ENCODE measurements at regions not wholly inside any gene's neighbourhood (a gene's known extent, or its start where the extent isn't known, plus 50 kb on each side); places are given as distances from the start of the nearest gene placed in this dataset.

- Histone ChIP-seq H3K27me3 (ENCODE audit: control insufficient read depth, insufficient read depth) (no peaks in the 10 kb centered on the region), H3K27ac (ENCODE audit: low read length) (no peak overlapping the region), H3K9me3 (ENCODE audit: control insufficient read depth, low read length) (no peaks in the 10 kb centered on the region), H3K4me3 (ENCODE audit: low read length) (no peak overlapping the region), H3K4me1 (ENCODE audit: control insufficient read depth, insufficient read depth, low read length) (no peaks in the 10 kb centered on the region)
- ATAC-seq, result no peak
- intact Hi-C loops (cut with DNase I), result no loop called here
- DNase-seq, result no peak
- 73% methylated on average over 6 of the region's 6 CpGs for WGBS
These were observed 487.2 kb upstream of the ATP11B start for GRCh38 chr3:182305881-182306665.

GRCh38 chr3:182308328-182308727 lies 485.0 kb upstream of the ATP11B start:
- 32% methylated on average over 1 of the region's 1 CpG for WGBS

GRCh38 chr3:182309120-182309519 lies 484.2 kb upstream of the ATP11B start:
- intact Hi-C loops (cut with DNase I), result no loop called here
- no peak for ATAC-seq
- WGBS, result 12% methylated on average over 2 of the region's 2 CpGs

More at GRCh38 chr3:182308328-182308727, 485.0 kb upstream of the ATP11B start:
- no peaks in the 10 kb centered on the region for H3K4me1 ChIP-seq (ENCODE audit: control insufficient read depth, insufficient read depth, low read length)
- no peak overlapping the region for H3K27ac ChIP-seq (ENCODE audit: low read length)
- no peaks in the 10 kb centered on the region for H3K9me3 ChIP-seq (ENCODE audit: control insufficient read depth, low read length)
- no peaks in the 10 kb centered on the region for H3K27me3 ChIP-seq (ENCODE audit: control insufficient read depth, insufficient read depth)
- no peak overlapping the region for H3K4me3 ChIP-seq (ENCODE audit: low read length)
- ATAC-seq (no peak), DNase-seq (no peak)
- intact Hi-C loops (cut with DNase I), result no loop called here

GRCh38 chr3:182315313-182315712 lies 478.0 kb upstream of the ATP11B start:
- Histone ChIP-seq H3K27me3 (ENCODE audit: control insufficient read depth, insufficient read depth) (no peaks in the 10 kb centered on the region), H3K9me3 (ENCODE audit: control insufficient read depth, low read length) (peaks cover under 1% of the 10 kb centered on the region), H3K4me1 (ENCODE audit: control insufficient read depth, insufficient read depth, low read length) (no peaks in the 10 kb centered on the region), H3K4me3 (ENCODE audit: low read length) (no peak overlapping the region), H3K27ac (ENCODE audit: low read length) (no peak overlapping the region)
- intact Hi-C loops (cut with DNase I), result no loop called here
- WGBS, result 75% methylated on average over 5 of the region's 5 CpGs
- ATAC-seq, result no peak
- no peak for DNase-seq

More at GRCh38 chr3:182309120-182309519, 484.2 kb upstream of the ATP11B start:
- Histone ChIP-seq H3K9me3 (ENCODE audit: control insufficient read depth, low read length) (no peaks in the 10 kb centered on the region), H3K27me3 (ENCODE audit: control insufficient read depth, insufficient read depth) (no peaks in the 10 kb centered on the region), H3K27ac (ENCODE audit: low read length) (no peak overlapping the region), H3K4me1 (ENCODE audit: control insufficient read depth, insufficient read depth, low read length) (no peaks in the 10 kb centered on the region), H3K4me3 (ENCODE audit: low read length) (no peak overlapping the region)
- DNase-seq, result no peak

GRCh38 chr3:182323126-182323700 lies 470.1 kb upstream of the ATP11B start:
- H3K4me1 ChIP-seq (ENCODE audit: control insufficient read depth, insufficient read depth, low read length), result no peaks in the 10 kb centered on the region
- intact Hi-C loops (cut with DNase I), result no loop called here
- 79% methylated on average over 1 of the region's 1 CpG for WGBS
- no peak overlapping the region for H3K4me3 ChIP-seq (ENCODE audit: low read length)
- no peaks in the 10 kb centered on the region for H3K27me3 ChIP-seq (ENCODE audit: control insufficient read depth, insufficient read depth)
- ATAC-seq (no peak), DNase-seq (no peak)
- peaks cover 2% of the 10 kb centered on the region for H3K9me3 ChIP-seq (ENCODE audit: control insufficient read depth, low read length)
- no peak overlapping the region for H3K27ac ChIP-seq (ENCODE audit: low read length)

GRCh38 chr3:182323898-182324297 lies 469.4 kb upstream of the ATP11B start:
- H3K9me3 ChIP-seq (ENCODE audit: control insufficient read depth, low read length), result peaks cover 2% of the 10 kb centered on the region
- H3K27me3 ChIP-seq (ENCODE audit: control insufficient read depth, insufficient read depth), result no peaks in the 10 kb centered on the region
- no peak for ATAC-seq
- intact Hi-C loops (cut with DNase I), result no loop called here
- H3K27ac ChIP-seq (ENCODE audit: low read length), result no peak overlapping the region
- no peak overlapping the region for H3K4me3 ChIP-seq (ENCODE audit: low read length)
- WGBS, result 87% methylated on average over 1 of the region's 1 CpG
- no peaks in the 10 kb centered on the region for H3K4me1 ChIP-seq (ENCODE audit: control insufficient read depth, insufficient read depth, low read length)
- no peak for DNase-seq

- WGBS, result 76% methylated on average over 10 of the region's 10 CpGs
- no peak for ATAC-seq
These were observed 467.9 kb upstream of the ATP11B start for GRCh38 chr3:182325213-182325950.

GRCh38 chr3:182327196-182327681 lies 466.1 kb upstream of the ATP11B start:
- intact Hi-C loops (cut with DNase I), result no loop called here
- no peaks in the 10 kb centered on the region for H3K9me3 ChIP-seq (ENCODE audit: control insufficient read depth, low read length)
- H3K27me3 ChIP-seq (ENCODE audit: control insufficient read depth, insufficient read depth), result no peaks in the 10 kb centered on the region
- H3K27ac ChIP-seq (ENCODE audit: low read length), result no peak overlapping the region
- ATAC-seq, result no peak
- H3K4me3 ChIP-seq (ENCODE audit: low read length), result no peak overlapping the region
- 41% methylated on average over 10 of the region's 10 CpGs for WGBS
- no peaks in the 10 kb centered on the region for H3K4me1 ChIP-seq (ENCODE audit: control insufficient read depth, insufficient read depth, low read length)
- DNase-seq, result no peak

More at GRCh38 chr3:182325213-182325950, 467.9 kb upstream of the ATP11B start:
- no peaks in the 10 kb centered on the region for H3K4me1 ChIP-seq (ENCODE audit: control insufficient read depth, insufficient read depth, low read length)
- H3K27ac ChIP-seq (ENCODE audit: low read length), result no peak overlapping the region
- H3K4me3 ChIP-seq (ENCODE audit: low read length), result no peak overlapping the region
- H3K27me3 ChIP-seq (ENCODE audit: control insufficient read depth, insufficient read depth), result no peaks in the 10 kb centered on the region
- DNase-seq, result no peak
- peaks cover under 1% of the 10 kb centered on the region for H3K9me3 ChIP-seq (ENCODE audit: control insufficient read depth, low read length)
- intact Hi-C loops (cut with DNase I), result no loop called here

GRCh38 chr3:182330646-182331045 lies 462.7 kb upstream of the ATP11B start:
- no peak for ATAC-seq
- DNase-seq, result no peak
- intact Hi-C loops (cut with DNase I), result no loop called here

GRCh38 chr3:182331341-182331740 lies 462.0 kb upstream of the ATP11B start:
- ATAC-seq (no peak), DNase-seq (no peak)
- no peak overlapping the region for H3K4me3 ChIP-seq (ENCODE audit: low read length)
- H3K4me1 ChIP-seq (ENCODE audit: control insufficient read depth, insufficient read depth, low read length), result no peaks in the 10 kb centered on the region
- H3K9me3 ChIP-seq (ENCODE audit: control insufficient read depth, low read length), result no peaks in the 10 kb centered on the region
- H3K27me3 ChIP-seq (ENCODE audit: control insufficient read depth, insufficient read depth), result no peaks in the 10 kb centered on the region
- WGBS, result 46% methylated on average over 4 of the region's 4 CpGs
- intact Hi-C loops (cut with DNase I), result no loop called here
- no peak overlapping the region for H3K27ac ChIP-seq (ENCODE audit: low read length)

More at GRCh38 chr3:182330646-182331045, 462.7 kb upstream of the ATP11B start:
- H3K27ac ChIP-seq (ENCODE audit: low read length), result no peak overlapping the region
- H3K9me3 ChIP-seq (ENCODE audit: control insufficient read depth, low read length), result no peaks in the 10 kb centered on the region
- H3K27me3 ChIP-seq (ENCODE audit: control insufficient read depth, insufficient read depth), result no peaks in the 10 kb centered on the region
- H3K4me3 ChIP-seq (ENCODE audit: low read length), result no peak overlapping the region
- H3K4me1 ChIP-seq (ENCODE audit: control insufficient read depth, insufficient read depth, low read length), result no peaks in the 10 kb centered on the region

- WGBS, result 44% methylated on average over 1 of the region's 1 CpG
- DNase-seq, result no peak
- no peaks in the 10 kb centered on the region for H3K4me1 ChIP-seq (ENCODE audit: control insufficient read depth, insufficient read depth, low read length)
- no peaks in the 10 kb centered on the region for H3K27me3 ChIP-seq (ENCODE audit: control insufficient read depth, insufficient read depth)
- intact Hi-C loops (cut with DNase I), result no loop called here
- H3K4me3 ChIP-seq (ENCODE audit: low read length), result no peak overlapping the region
- H3K9me3 ChIP-seq (ENCODE audit: control insufficient read depth, low read length), result no peaks in the 10 kb centered on the region
- H3K27ac ChIP-seq (ENCODE audit: low read length), result no peak overlapping the region
- ATAC-seq, result no peak
These were observed 451.1 kb upstream of the ATP11B start for GRCh38 chr3:182342252-182342651.
